ENCODE measurements at regions not wholly inside any gene's neighbourhood (a gene's known extent, or its start where the extent isn't known, plus 50 kb on each side); places are given as distances from the start of the nearest gene placed in this dataset.

GRCh38 chr17:6347776-6348175, 87.1 kb downstream of the AIPL1 start:
- DNase-seq (no peak), ATAC-seq (no peak)
- TF ChIP-seq, protein P1, sequence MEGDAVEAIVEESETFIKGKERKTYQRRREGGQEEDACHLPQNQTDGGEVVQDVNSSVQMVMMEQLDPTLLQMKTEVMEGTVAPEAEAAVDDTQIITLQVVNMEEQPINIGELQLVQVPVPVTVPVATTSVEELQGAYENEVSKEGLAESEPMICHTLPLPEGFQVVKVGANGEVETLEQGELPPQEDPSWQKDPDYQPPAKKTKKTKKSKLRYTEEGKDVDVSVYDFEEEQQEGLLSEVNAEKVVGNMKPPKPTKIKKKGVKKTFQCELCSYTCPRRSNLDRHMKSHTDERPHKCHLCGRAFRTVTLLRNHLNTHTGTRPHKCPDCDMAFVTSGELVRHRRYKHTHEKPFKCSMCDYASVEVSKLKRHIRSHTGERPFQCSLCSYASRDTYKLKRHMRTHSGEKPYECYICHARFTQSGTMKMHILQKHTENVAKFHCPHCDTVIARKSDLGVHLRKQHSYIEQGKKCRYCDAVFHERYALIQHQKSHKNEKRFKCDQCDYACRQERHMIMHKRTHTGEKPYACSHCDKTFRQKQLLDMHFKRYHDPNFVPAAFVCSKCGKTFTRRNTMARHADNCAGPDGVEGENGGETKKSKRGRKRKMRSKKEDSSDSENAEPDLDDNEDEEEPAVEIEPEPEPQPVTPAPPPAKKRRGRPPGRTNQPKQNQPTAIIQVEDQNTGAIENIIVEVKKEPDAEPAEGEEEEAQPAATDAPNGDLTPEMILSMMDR (IDR thresholded peaks at IDR 0.05), result no peak
- TF ChIP-seq POLR2A (IDR thresholded peaks at IDR 0.05), result no peak
- Histone ChIP-seq H3K27ac (no peak overlapping the region), H3K4me1 (no peaks in the 10 kb centered on the region), H3K27me3 (no peaks in the 10 kb centered on the region), H3K36me3 (replicated peaks in 1 of 2; ENCODE audit: insufficient read depth in 1 of 2, low read depth in 2 of 2) (no peaks in the 10 kb centered on the region), H3K4me3 (no peak overlapping the region), H3K9me3 (no peaks in the 10 kb centered on the region)
- intact Hi-C loops (cut with DNase I), result no loop called here
- 48 to 65% methylated on average over 4 of the region's 4 CpGs for WGBS, 2 donors

DNA sequence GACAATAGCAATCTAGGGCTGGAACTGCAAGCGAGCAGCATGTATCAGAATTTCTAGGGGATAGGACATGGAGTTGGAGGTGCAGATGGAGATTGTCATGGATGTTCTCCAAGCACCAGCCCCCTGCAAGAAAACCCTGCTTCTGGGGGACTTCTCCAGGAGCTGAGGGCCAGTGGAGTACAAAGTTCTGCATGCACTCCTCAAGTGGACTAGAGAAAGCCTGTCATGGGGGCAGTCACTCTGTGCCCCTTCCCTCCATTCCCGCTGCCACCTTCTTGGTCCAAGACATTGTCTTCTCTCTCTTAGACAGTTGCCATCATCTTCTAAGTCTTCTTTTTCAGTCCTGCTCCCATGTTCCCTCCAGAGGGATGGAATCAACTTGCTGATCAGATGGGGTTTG, 87.9 kb downstream of the AIPL1 start:
- H3K9me3 ChIP-seq, result no peaks in the 10 kb centered on the region
- intact Hi-C loops (cut with DNase I), result no loop called here
- H3K4me3 ChIP-seq, result no peak overlapping the region
- no peak for TF ChIP-seq POLR2A (IDR thresholded peaks at IDR 0.05)
- TF ChIP-seq, protein P1 (IDR thresholded peaks at IDR 0.05), result no peak
- 70 to 95% methylated on average over 2 of the region's 2 CpGs for WGBS, 2 donors
- H3K27ac ChIP-seq, result no peak overlapping the region
- H3K27me3 ChIP-seq, result no peaks in the 10 kb centered on the region
- DNase-seq (no peak), ATAC-seq (no peak)
- no peaks in the 10 kb centered on the region for H3K36me3 ChIP-seq (replicated peaks in 1 of 2; ENCODE audit: insufficient read depth in 1 of 2, low read depth in 2 of 2)
- H3K4me1 ChIP-seq, result no peaks in the 10 kb centered on the region

DNA sequence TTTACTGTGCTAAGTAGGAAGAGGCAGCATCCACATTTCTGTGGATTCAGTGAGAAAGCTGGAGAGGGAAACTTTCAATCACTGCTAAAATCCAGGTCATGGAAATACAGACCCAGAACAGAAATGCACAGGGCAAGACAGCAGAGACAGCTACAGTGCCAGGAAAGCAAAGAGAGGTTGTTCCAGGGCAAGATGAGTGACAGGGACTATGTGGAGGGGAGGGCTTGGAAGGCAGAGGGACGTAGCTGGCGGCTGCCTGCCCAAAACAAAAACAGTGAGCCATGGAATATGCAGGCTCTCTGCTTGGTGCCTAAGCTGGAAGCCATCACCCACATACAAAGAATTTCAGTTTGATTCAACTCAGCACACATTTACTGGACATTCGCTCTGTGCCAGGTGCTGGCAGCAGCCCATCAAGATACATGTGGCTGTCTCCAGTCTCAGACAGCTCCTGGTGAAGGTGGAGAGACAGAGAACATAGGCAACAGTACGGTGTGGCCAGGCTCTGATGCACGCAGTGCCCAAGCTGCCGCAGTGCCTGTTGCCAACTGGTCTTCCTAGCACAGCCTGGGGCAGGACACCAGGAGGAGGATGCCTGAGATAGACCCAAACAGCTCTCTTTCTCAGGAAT, 88.7 kb downstream of the AIPL1 start:
- DNase-seq, result no peak
- WGBS, 2 donors, result 51 to 56% methylated on average over 6 of the region's 6 CpGs
- intact Hi-C loops (cut with DNase I), result no loop called here
- ATAC-seq, result no peak
- Histone ChIP-seq H3K27me3 (no peaks in the 10 kb centered on the region), H3K9me3 (no peaks in the 10 kb centered on the region), H3K4me3 (no peak overlapping the region), H3K27ac (no peak overlapping the region), H3K36me3 (replicated peaks in 1 of 2; ENCODE audit: insufficient read depth in 1 of 2, low read depth in 2 of 2) (no peaks in the 10 kb centered on the region), H3K4me1 (no peaks in the 10 kb centered on the region)
- TF ChIP-seq POLR2A (IDR thresholded peaks at IDR 0.05), result no peak
- TF ChIP-seq, protein P1 (IDR thresholded peaks at IDR 0.05), result no peak

DNA sequence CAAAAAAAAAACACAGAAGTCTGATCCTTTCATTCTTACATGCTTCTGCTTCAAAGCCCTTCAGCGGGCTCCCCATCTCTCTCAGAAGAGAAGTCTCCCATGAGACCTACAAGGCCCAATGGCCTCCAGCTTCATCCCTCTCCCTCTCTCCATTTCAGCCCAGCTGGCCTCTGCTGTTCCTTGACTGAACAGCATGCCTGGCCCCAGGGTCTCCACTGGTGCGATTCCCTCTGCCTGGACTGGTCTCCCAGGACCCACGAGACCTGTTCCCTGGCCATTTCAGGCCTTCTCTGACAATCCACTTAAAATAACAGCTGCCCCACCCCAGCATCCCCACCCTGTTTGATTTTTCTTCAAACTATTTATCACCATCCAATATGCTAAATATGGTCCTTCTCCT, 91.2 kb downstream of the AIPL1 start:
- DNase-seq (no peak), ATAC-seq (no peak)
- intact Hi-C loops (cut with DNase I), result no loop called here
- Histone ChIP-seq H3K4me3 (no peak overlapping the region), H3K27me3 (no peaks in the 10 kb centered on the region), H3K27ac (no peak overlapping the region), H3K4me1 (no peaks in the 10 kb centered on the region), H3K36me3 (replicated peaks in 1 of 2; ENCODE audit: insufficient read depth in 1 of 2, low read depth in 2 of 2) (no peaks in the 10 kb centered on the region), H3K9me3 (no peaks in the 10 kb centered on the region)
- WGBS, 2 donors, result 68 to 69% methylated on average over 3 of the region's 3 CpGs
- no peak for TF ChIP-seq POLR2A (IDR thresholded peaks at IDR 0.05)
- TF ChIP-seq, protein P1 (IDR thresholded peaks at IDR 0.05), result no peak

- no peak for TF ChIP-seq POLR2A (IDR thresholded peaks at IDR 0.05)
- TF ChIP-seq, protein P1 (IDR thresholded peaks at IDR 0.05), result no peak
- no peaks in the 10 kb centered on the region for H3K4me1 ChIP-seq
- WGBS, 2 donors, result 52 to 75% methylated on average over 5 of the region's 5 CpGs
- H3K36me3 ChIP-seq (replicated peaks in 1 of 2; ENCODE audit: insufficient read depth in 1 of 2, low read depth in 2 of 2), result no peaks in the 10 kb centered on the region
- H3K27ac ChIP-seq, result no peak overlapping the region
- no peak for DNase-seq
- no peaks in the 10 kb centered on the region for H3K9me3 ChIP-seq
- no peaks in the 10 kb centered on the region for H3K27me3 ChIP-seq
- intact Hi-C loops (cut with DNase I), result no loop called here
- no peak for ATAC-seq
- no peak overlapping the region for H3K4me3 ChIP-seq
Observed at GRCh38 chr17:6343191-6343590, 91.7 kb downstream of the AIPL1 start.

Measured in body of pancreas (tissue), 4 donors.